Endothelial cell of umbilical vein (primary cell): ENCODE measurements at regions not wholly inside any gene's neighbourhood (a gene's known extent, or its start where the extent isn't known, plus 50 kb on each side); places are given as distances from the start of the nearest gene placed in this dataset.

ENCODE experiments used
- CTCF ChIP-seq, 2 donors: IDR thresholded peaks; 1 replicate in 1 of 2; 2 replicates in 1 of 2; pipeline ENCODE4 v1.5.1; 2011; ENCODE audit warnings: low read length in 2 of 2, mild to moderate bottlenecking in 2 of 2, moderate library complexity in 2 of 2, control low read depth in 1 of 2, inconsistent platforms in 1 of 2, low read depth in 1 of 2; ENCODE audit not compliant: insufficient read depth in 1 of 2; ENCODE audit errors: extremely low read depth in 1 of 2
- EZH2 ChIP-seq: IDR thresholded peaks from 2 replicates; pipeline ENCODE4 v1.6.1; 2012; ENCODE audit warnings: borderline replicate concordance, low read depth, mild to moderate bottlenecking, moderate library complexity, low read length, inconsistent platforms; ENCODE audit not compliant: severe bottlenecking

GRCh38 chr2:211049321-211050018 is 493.1 kb downstream of the CPS1 start:
- TF ChIP-seq CTCF (IDR thresholded peaks at IDR 0.05; ENCODE audit: extremely low read depth in 1 of 2, insufficient read depth in 1 of 2, low read depth in 1 of 2, low read length in 2 of 2) (no peak), EZH2 (no peak)
